ENCODE measurements at regions not wholly inside any gene's neighbourhood (a gene's known extent, or its start where the extent isn't known, plus 50 kb on each side); places are given as distances from the start of the nearest gene placed in this dataset.
A peak's percentile ranks its signal among the peaks of the same experiment; 100 is the strongest.

- no peak overlapping the region for H3K27ac ChIP-seq
- no peak for TF ChIP-seq CTCF (IDR thresholded peaks at IDR 0.05)
- no peak for TF ChIP-seq ZFX (IDR thresholded peaks at IDR 0.05; ENCODE audit: borderline replicate concordance)
Observed at GRCh38 chr4:129708784-129709183, 612.8 kb downstream of the C4orf33 start.

DNA sequence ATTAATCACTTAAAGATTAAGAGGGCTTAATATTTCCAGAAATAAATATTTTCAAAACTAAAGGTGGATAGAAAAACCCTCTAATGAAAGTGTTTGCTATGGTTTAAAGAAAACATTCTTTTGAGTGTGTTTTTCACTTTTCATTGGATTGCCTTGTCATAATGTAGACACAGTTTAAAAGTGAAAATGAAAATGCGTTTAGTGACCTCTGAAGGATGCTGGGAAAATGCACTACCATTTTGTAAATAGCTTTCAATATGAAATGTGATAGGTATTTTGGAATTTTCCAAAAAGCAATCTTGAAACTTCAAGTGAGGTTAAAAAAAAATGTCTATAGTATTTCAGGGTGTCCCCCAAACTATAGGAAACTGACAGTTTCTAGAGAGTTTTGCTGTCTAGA, 642.2 kb downstream of the C4orf33 start:
- TF ChIP-seq CTCF (IDR thresholded peaks at IDR 0.05) (no peak), ZFX (IDR thresholded peaks at IDR 0.05; ENCODE audit: borderline replicate concordance) (no peak)
- no peak overlapping the region for H3K27ac ChIP-seq

- H3K27ac ChIP-seq, result peak overlapping the region; percentile 34; the same call in 1 of the 2 replicates
- TF ChIP-seq CTCF (IDR thresholded peaks at IDR 0.05) (no peak), ZFX (IDR thresholded peaks at IDR 0.05; ENCODE audit: borderline replicate concordance) (no peak)
Observed at GRCh38 chr4:129747756-129748155, 651.8 kb downstream of the C4orf33 start.

DNA sequence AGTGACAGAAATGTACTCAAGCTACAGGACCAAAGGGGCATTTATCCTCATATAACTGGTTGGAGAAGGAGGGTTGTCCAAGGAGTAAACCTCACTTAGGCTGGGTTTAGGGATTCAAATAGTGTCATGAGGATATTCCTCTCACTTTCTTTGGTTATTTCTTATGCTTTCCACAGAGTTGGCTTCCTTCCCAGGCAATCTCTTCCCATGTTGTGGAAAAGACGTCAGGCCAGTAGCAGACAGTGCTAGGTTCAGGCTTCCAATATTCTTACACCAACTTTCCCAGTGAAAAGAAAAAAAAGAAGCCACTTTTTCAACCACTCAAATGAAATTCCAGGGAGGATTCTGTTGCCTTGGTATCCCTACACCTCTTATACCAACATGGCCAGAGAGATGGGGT, 653.0 kb downstream of the C4orf33 start:
- H3K27ac ChIP-seq, result no peak overlapping the region
- no peak for TF ChIP-seq ZFX (IDR thresholded peaks at IDR 0.05; ENCODE audit: borderline replicate concordance)
- TF ChIP-seq CTCF (IDR thresholded peaks at IDR 0.05), result no peak

DNA sequence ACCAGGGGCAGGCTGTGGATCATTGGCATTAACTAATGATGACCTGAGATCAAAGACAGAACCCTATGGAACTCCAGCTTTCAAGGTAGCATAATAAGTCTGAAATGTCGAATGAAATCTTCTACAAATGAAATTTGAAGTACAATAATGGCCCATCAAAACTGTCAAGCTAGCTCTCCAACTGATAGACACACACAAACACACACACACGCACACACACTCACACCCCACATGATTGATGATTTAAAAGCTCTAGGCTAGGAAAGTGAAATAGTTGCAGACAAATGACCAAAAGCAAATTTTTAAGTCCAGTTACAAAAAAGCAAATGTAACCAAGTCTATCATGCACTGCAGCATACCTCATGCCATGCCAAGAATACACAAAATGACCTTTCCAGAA, 655.7 kb downstream of the C4orf33 start:
- TF ChIP-seq CTCF (IDR thresholded peaks at IDR 0.05) (no peak), ZFX (IDR thresholded peaks at IDR 0.05; ENCODE audit: borderline replicate concordance) (no peak)

DNA sequence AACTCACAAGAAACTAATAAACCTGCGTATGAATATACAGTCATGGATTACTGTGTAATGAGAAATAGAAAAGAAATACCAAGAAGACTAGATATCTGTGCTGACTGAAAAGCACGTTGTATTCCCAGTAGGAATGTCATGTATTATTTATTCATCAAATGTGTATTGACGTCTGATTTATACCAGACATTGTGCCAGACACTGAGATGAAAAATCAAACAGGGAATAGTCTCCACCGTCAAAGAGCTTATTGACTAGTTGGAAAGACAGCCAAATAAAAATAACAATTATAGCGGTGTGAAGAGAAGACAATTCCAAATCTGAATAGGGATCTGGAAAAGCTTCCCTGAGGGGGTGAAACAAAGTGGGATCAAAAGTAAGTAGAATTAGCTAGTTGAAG, 687.6 kb downstream of the C4orf33 start:
- TF ChIP-seq ZFX (IDR thresholded peaks at IDR 0.05; ENCODE audit: borderline replicate concordance) (no peak), CTCF (IDR thresholded peaks at IDR 0.05) (no peak)
- no peak overlapping the region for H3K27ac ChIP-seq

More for the DNA sequence above, 655.7 kb downstream of the C4orf33 start:
- H3K27ac ChIP-seq, result no peak overlapping the region

DNA sequence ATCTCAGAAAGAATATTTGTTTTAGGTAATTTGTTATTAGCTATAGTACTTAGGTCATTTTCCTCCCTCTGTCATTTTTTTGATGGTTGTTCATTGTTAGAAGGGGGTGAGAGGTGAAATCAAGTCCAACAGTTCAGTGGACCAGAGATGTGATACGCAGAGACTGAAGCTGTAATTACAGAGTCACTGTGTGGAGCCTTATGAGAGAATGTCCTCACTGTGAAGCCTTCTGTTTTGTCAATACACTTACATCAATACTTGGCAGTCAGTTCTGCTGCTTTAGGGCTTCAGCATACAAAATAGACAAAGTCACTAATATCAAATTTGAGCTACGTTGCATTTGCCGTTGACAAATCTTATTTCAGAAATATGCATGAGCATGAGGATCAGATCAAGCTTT, 692.5 kb downstream of the C4orf33 start:
- no peak for TF ChIP-seq CTCF (IDR thresholded peaks at IDR 0.05)
- TF ChIP-seq ZFX (IDR thresholded peaks at IDR 0.05; ENCODE audit: borderline replicate concordance), result no peak
- no peak overlapping the region for H3K27ac ChIP-seq
